T-cell (primary cell): ENCODE measurements at regions not wholly inside any gene's neighbourhood (a gene's known extent, or its start where the extent isn't known, plus 50 kb on each side); places are given as distances from the start of the nearest gene placed in this dataset.

Experiments
- ATAC-seq, 4 experiments: fragments of 200-7000 bp in 3 of 4; fragments of 150-1000 bp in 1 of 4; cut with Tn5 transposase; replicated peaks in 1 of 4; 1 replicate in 3 of 4; 2 replicates in 1 of 4; pipeline ENCODE4 v1.10.0; 2021; ENCODE audit warnings: moderate library complexity in 3 of 4, mild to moderate bottlenecking in 2 of 4, moderate number of reproducible peaks in 1 of 4
- CTCF ChIA-PET, 2 donors: fragments of 300-600 bp; sonication (Branson Sonifier 250); formaldehyde crosslinking; loops; one replicate each; lab custom pipeline; 2022; ENCODE audit warnings: antibody characterized with exemption in 2 of 2; lab: Charles Lee
- POLR2A ChIA-PET, 2 donors: fragments of 300-600 bp; sonication (Branson Sonifier 250); formaldehyde crosslinking; loops; one replicate each; lab custom pipeline; 2022; ENCODE audit warnings: antibody characterized with exemption in 2 of 2; lab: Charles Lee
- DNase-seq, 35 experiments: peaks; one replicate each; pipeline versions ENCODE4 v3.0.0 to v3.0.0-alpha.2; 2013 to 2023
- H3K27ac ChIP-seq: one replicate; pipeline ENCODE4 v1.5.1; 2013; ENCODE audit warnings: low read length
- H3K27me3 ChIP-seq, 2 experiments: replicated peaks in 1 of 2; 1 replicate in 1 of 2; 2 replicates in 1 of 2; pipeline versions ENCODE4 v1.6.1 to v1.7.0; 2013; ENCODE audit warnings: low read length in 1 of 2, mixed read lengths in 1 of 2; ENCODE audit not compliant: control insufficient read depth in 2 of 2, insufficient read depth in 2 of 2; ENCODE audit errors: extremely low read depth in 1 of 2
- H3K36me3 ChIP-seq, 2 donors: 1 replicate in 1 of 2; 2 replicates in 1 of 2; pipeline versions ENCODE4 v1.6.1 to v1.7.0; 2013; ENCODE audit warnings: low read length in 1 of 2; ENCODE audit not compliant: control insufficient read depth in 2 of 2, insufficient read depth in 1 of 2; ENCODE audit errors: extremely low read depth in 1 of 2
- H3K4me1 ChIP-seq, 2 experiments: 1 replicate in 1 of 2; 2 replicates in 1 of 2; pipeline versions ENCODE4 v1.6.1 to v1.7.0; 2013; ENCODE audit warnings: low read length in 2 of 2, mixed read lengths in 1 of 2; ENCODE audit not compliant: insufficient read depth in 2 of 2, control insufficient read depth in 1 of 2; ENCODE audit errors: extremely low read depth in 1 of 2
- H3K4me3 ChIP-seq, 2 donors: 1 replicate in 1 of 2; 2 replicates in 1 of 2; pipeline versions ENCODE4 v1.5.1 to v1.7.0; 2013; ENCODE audit warnings: mild to moderate bottlenecking in 2 of 2, low read length in 1 of 2, moderate library complexity in 1 of 2; ENCODE audit not compliant: control insufficient read depth in 1 of 2; ENCODE audit errors: extremely low read depth in 1 of 2
- H3K9me3 ChIP-seq: 2 replicates; pipeline ENCODE4 v1.7.0; 2013
- H3K27ac Mint-ChIP-seq, 2 donors: one replicate each; pipeline ENCODE4 v1.8.0; 2020 to 2021; ENCODE audit warnings: mild to moderate bottlenecking in 2 of 2, mixed read lengths in 2 of 2
- H3K27me3 Mint-ChIP-seq, 2 donors: one replicate each; pipeline ENCODE4 v1.8.0; 2021 to 2022; ENCODE audit warnings: mixed read lengths in 2 of 2
- H3K36me3 Mint-ChIP-seq: one replicate; pipeline ENCODE4 v1.8.0; 2021; ENCODE audit warnings: mixed read lengths
- H3K4me1 Mint-ChIP-seq, 3 donors: one replicate each; pipeline ENCODE4 v1.8.0; 2020 to 2022; ENCODE audit warnings: mixed read lengths in 3 of 3, mild to moderate bottlenecking in 1 of 3
- H3K4me3 Mint-ChIP-seq, 3 donors: one replicate each; pipeline ENCODE4 v1.8.0; 2020 to 2022; ENCODE audit warnings: mild to moderate bottlenecking in 3 of 3, mixed read lengths in 3 of 3, moderate library complexity in 3 of 3
- H3K9me3 Mint-ChIP-seq, 3 donors: one replicate each; pipeline ENCODE4 v1.8.0; 2020 to 2022; ENCODE audit warnings: mixed read lengths in 3 of 3
- WGBS: methylation state at CpG from one replicate; pipeline ENCODE4 v1.1.5; 2013; ENCODE audit warnings: missing lambda C conversion rate; ENCODE audit not compliant: insufficient coverage; 5-methylcytosine and 5-hydroxymethylcytosine counted together

GRCh38 chr2:123085484-123085883 is 939.6 kb upstream of the CNTNAP5 start:
- no peak overlapping the region for H3K4me3 ChIP-seq
- 50% methylated on average over 1 of the region's 1 CpG for WGBS
- ATAC-seq (no peak), DNase-seq (no peak)
- H3K4me1 ChIP-seq: no peaks in the 10 kb centered on the region
- H3K27ac Mint-ChIP-seq: no peak overlapping the region
- POLR2A ChIA-PET: no interaction called here
- H3K27me3 Mint-ChIP-seq: no peaks in the 10 kb centered on the region
- H3K9me3 ChIP-seq: no peaks in the 10 kb centered on the region
- H3K4me1 Mint-ChIP-seq: no peaks in the 10 kb centered on the region
- CTCF ChIA-PET: no interaction called here
- no peaks in the 10 kb centered on the region for H3K36me3 ChIP-seq
- H3K4me3 Mint-ChIP-seq: no peak overlapping the region
- peaks cover 3 to 22% (median 9%) of the 10 kb centered on the region in 3 donors for H3K9me3 Mint-ChIP-seq
- no peaks in the 10 kb centered on the region for H3K27me3 ChIP-seq
- H3K27ac ChIP-seq: no peak overlapping the region
- no peaks in the 10 kb centered on the region for H3K36me3 Mint-ChIP-seq

GRCh38 chr2:123086613-123087385 is 938.3 kb upstream of the CNTNAP5 start:
- H3K36me3 Mint-ChIP-seq: no peaks in the 10 kb centered on the region
- no peaks in the 10 kb centered on the region for H3K4me1 Mint-ChIP-seq

GRCh38 chr2:123091471-123091870 is 933.6 kb upstream of the CNTNAP5 start:
- Histone ChIP-seq H3K4me1 (no peaks in the 10 kb centered on the region), H3K27me3 (no peaks in the 10 kb centered on the region), H3K27ac (no peak overlapping the region), H3K9me3 (no peaks in the 10 kb centered on the region), H3K36me3 (no peaks in the 10 kb centered on the region), H3K4me3 (no peak overlapping the region)
- ChIA-PET CTCF (no interaction called here), POLR2A (interaction anchor here in 1 of 2 donors (0.6 kb wide), 1 partner anchor 22 kb away, joined by 3 read pairs; no protein-coding TSS in a partner anchor)
- H3K4me3 Mint-ChIP-seq: no peak overlapping the region
- no peaks in the 10 kb centered on the region for H3K4me1 Mint-ChIP-seq
- no peak overlapping the region for H3K27ac Mint-ChIP-seq
- peaks cover 3 to 15% (median 13%) of the 10 kb centered on the region in 3 donors for H3K9me3 Mint-ChIP-seq
- 100% methylated on average over 1 of the region's 2 CpGs for WGBS
- no peaks in the 10 kb centered on the region for H3K36me3 Mint-ChIP-seq
- no peak for DNase-seq
- no peak for ATAC-seq
- no peaks in the 10 kb centered on the region for H3K27me3 Mint-ChIP-seq

More at GRCh38 chr2:123086613-123087385, 938.3 kb upstream of the CNTNAP5 start:
- Histone ChIP-seq H3K9me3 (no peaks in the 10 kb centered on the region), H3K4me1 (no peaks in the 10 kb centered on the region), H3K4me3 (no peak overlapping the region), H3K27ac (no peak overlapping the region), H3K36me3 (no peaks in the 10 kb centered on the region), H3K27me3 (no peaks in the 10 kb centered on the region)
- Mint-ChIP-seq H3K27ac (no peak overlapping the region), H3K27me3 (no peaks in the 10 kb centered on the region), H3K4me3 (no peak overlapping the region), H3K9me3 (peaks cover 3 to 22% (median 12%) of the 10 kb centered on the region in 3 donors)
- 0% methylated on average over 2 of the region's 6 CpGs for WGBS
- ATAC-seq (no peak), DNase-seq (no peak)
- ChIA-PET CTCF (no interaction called here), POLR2A (no interaction called here)

GRCh38 chr2:123093199-123093598 is 931.9 kb upstream of the CNTNAP5 start:
- Mint-ChIP-seq H3K27me3 (no peaks in the 10 kb centered on the region), H3K4me3 (no peak overlapping the region), H3K4me1 (no peaks in the 10 kb centered on the region), H3K27ac (no peak overlapping the region), H3K9me3 (peaks cover 3 to 25% (median 14%) of the 10 kb centered on the region in 3 donors), H3K36me3 (no peaks in the 10 kb centered on the region)
- H3K27me3 ChIP-seq: no peaks in the 10 kb centered on the region
- ChIA-PET CTCF (no interaction called here), POLR2A (no interaction called here)
- H3K4me3 ChIP-seq: no peak overlapping the region
- ATAC-seq (no peak), DNase-seq (no peak)
- H3K4me1 ChIP-seq: no peaks in the 10 kb centered on the region
- H3K27ac ChIP-seq: no peak overlapping the region
- no peaks in the 10 kb centered on the region for H3K9me3 ChIP-seq
- no CpG with 5 or more reads among the region's 2 CpGs for WGBS
- H3K36me3 ChIP-seq: no peaks in the 10 kb centered on the region

GRCh38 chr2:123095219-123095835 is 929.8 kb upstream of the CNTNAP5 start:
- Mint-ChIP-seq H3K4me1 (no peaks in the 10 kb centered on the region), H3K9me3 (peaks cover 9 to 25% (median 17%) of the 10 kb centered on the region in 3 donors), H3K36me3 (no peaks in the 10 kb centered on the region), H3K27me3 (no peaks in the 10 kb centered on the region), H3K4me3 (no peak overlapping the region), H3K27ac (no peak overlapping the region)
- Histone ChIP-seq H3K36me3 (no peaks in the 10 kb centered on the region), H3K4me1 (no peaks in the 10 kb centered on the region), H3K4me3 (no peak overlapping the region), H3K9me3 (no peaks in the 10 kb centered on the region), H3K27ac (no peak overlapping the region), H3K27me3 (no peaks in the 10 kb centered on the region)
- ATAC-seq (no peak), DNase-seq (no peak)
- POLR2A ChIA-PET: no interaction called here
- CTCF ChIA-PET: interaction anchor here in 1 of 2 donors (0.7 kb wide), 1 partner anchor 179 kb away, joined by 4 read pairs; no protein-coding TSS in a partner anchor
- WGBS: 79% methylated on average over 7 of the region's 13 CpGs

- Mint-ChIP-seq H3K36me3 (no peaks in the 10 kb centered on the region), H3K27me3 (no peaks in the 10 kb centered on the region), H3K27ac (no peak overlapping the region), H3K9me3 (peaks cover 8 to 25% (median 15%) of the 10 kb centered on the region in 3 donors), H3K4me3 (no peak overlapping the region), H3K4me1 (no peaks in the 10 kb centered on the region)
- CTCF ChIA-PET: no interaction called here
- POLR2A ChIA-PET: no interaction called here
- no peaks in the 10 kb centered on the region for H3K27me3 ChIP-seq
- H3K4me1 ChIP-seq: no peaks in the 10 kb centered on the region
- H3K4me3 ChIP-seq: no peak overlapping the region
- no peaks in the 10 kb centered on the region for H3K9me3 ChIP-seq
- H3K36me3 ChIP-seq: no peaks in the 10 kb centered on the region
- H3K27ac ChIP-seq: no peak overlapping the region
- ATAC-seq: no peak
- DNase-seq: no peak
These were observed 926.5 kb upstream of the CNTNAP5 start for GRCh38 chr2:123098619-123099018.
